ENCODE measurements at regions not wholly inside any gene's neighbourhood (a gene's known extent, or its start where the extent isn't known, plus 50 kb on each side); places are given as distances from the start of the nearest gene placed in this dataset.

DNA sequence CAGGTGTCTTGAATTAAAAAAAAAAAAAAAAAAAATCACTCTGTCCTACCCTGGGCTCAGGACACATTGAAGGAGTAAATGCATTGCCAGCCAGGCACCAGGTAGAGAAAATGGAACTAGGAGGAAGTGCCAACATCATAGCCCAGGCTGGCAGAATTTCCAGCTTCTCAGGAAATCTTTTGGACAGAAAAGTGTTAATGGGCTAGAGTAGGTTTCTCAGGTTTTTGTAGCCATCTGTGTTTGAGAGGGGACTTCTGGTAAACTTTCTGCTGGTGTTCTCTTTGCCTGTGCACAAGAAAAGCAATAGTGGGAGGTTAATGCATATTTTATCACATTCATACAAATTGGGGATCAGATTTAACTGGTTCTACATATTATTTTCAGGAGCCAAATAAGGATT lies 678.3 kb upstream of the NRSN1 start:
- TF ChIP-seq, protein P1, sequence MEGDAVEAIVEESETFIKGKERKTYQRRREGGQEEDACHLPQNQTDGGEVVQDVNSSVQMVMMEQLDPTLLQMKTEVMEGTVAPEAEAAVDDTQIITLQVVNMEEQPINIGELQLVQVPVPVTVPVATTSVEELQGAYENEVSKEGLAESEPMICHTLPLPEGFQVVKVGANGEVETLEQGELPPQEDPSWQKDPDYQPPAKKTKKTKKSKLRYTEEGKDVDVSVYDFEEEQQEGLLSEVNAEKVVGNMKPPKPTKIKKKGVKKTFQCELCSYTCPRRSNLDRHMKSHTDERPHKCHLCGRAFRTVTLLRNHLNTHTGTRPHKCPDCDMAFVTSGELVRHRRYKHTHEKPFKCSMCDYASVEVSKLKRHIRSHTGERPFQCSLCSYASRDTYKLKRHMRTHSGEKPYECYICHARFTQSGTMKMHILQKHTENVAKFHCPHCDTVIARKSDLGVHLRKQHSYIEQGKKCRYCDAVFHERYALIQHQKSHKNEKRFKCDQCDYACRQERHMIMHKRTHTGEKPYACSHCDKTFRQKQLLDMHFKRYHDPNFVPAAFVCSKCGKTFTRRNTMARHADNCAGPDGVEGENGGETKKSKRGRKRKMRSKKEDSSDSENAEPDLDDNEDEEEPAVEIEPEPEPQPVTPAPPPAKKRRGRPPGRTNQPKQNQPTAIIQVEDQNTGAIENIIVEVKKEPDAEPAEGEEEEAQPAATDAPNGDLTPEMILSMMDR (IDR thresholded peaks at IDR 0.05): no peak
- TF ChIP-seq POLR2A (IDR thresholded peaks at IDR 0.05): no peak
- no peak for TF ChIP-seq EP300 (IDR thresholded peaks at IDR 0.05; ENCODE audit: low read depth)

Measured in transverse colon (tissue), 3 donors.